ENCODE measurements at regions not wholly inside any gene's neighbourhood (a gene's known extent, or its start where the extent isn't known, plus 50 kb on each side); places are given as distances from the start of the nearest gene placed in this dataset.
"Not testable (repeated sequence)": the region's sequence is repeated elsewhere in the genome, so short reads cannot be mapped to it uniquely, and the experiment has no call there.

GRCh38 chr12:91711925-91712324, 433.7 kb downstream of the BTG1 start:
- not testable (repeated sequence) for TF ChIP-seq CTCF (IDR thresholded peaks at IDR 0.05); EZH2 (IDR thresholded peaks at IDR 0.05; ENCODE audit: borderline replicate concordance, insufficient read depth, low read depth, low read length, poor library complexity, severe bottlenecking)
